ENCODE measurements at regions not wholly inside any gene's neighbourhood (a gene's known extent, or its start where the extent isn't known, plus 50 kb on each side); places are given as distances from the start of the nearest gene placed in this dataset.

DNA sequence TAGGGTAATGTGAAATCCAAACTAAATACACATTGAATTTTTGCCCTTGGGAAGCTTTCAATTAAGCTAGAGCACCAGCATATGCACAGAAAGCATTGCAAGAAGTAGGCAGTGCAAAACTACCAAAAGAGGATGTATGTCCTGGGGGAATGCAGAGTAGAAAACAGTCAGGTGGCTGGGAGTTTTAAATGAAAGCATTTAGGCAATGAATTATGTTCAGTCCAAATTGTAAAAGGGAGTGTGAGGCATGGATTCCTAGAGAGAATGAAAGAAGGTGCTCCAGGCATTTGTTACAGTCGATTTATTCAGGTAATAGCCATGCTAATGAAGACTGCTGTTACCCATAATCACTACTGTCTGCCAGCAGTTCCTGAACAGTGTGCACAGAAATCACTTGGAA, 604.1 kb upstream of the POU3F2 start:
- no peak overlapping the region for H3K4me3 ChIP-seq (ENCODE audit: low read depth, low read length)
- DNase-seq, result no peak
- H3K36me3 ChIP-seq, result no peaks in the 10 kb centered on the region
- H3K27me3 ChIP-seq, result no peaks in the 10 kb centered on the region
- H3K4me1 ChIP-seq, result no peaks in the 10 kb centered on the region
- TF ChIP-seq CTCF (IDR thresholded peaks at IDR 0.05; ENCODE audit: low read depth, low read length), result no peak
- no peaks in the 10 kb centered on the region for H3K9me3 ChIP-seq

DNA sequence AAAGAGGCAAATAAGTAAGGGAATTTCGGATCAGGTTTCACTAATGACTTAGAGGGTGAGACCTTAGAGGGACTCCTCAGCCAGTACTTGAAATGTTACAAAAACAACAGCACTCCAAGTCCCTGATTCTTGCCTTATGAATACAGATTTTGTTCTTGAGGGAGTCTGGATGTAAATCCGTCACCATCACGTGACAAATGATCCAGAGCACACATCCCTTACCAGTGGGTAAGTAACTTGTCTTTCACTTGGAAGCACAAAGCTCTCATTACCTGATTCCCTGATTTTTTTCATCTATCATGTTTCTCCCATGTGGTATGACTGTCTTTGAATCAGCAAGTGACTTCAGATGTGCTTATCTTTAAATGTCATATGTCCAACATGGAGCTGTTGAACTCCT, 595.3 kb upstream of the POU3F2 start:
- no peak for DNase-seq
- no peak for TF ChIP-seq CTCF (IDR thresholded peaks at IDR 0.05; ENCODE audit: low read depth, low read length)
- Histone ChIP-seq H3K9me3 (no peaks in the 10 kb centered on the region), H3K4me3 (ENCODE audit: low read depth, low read length) (no peak overlapping the region), H3K36me3 (no peaks in the 10 kb centered on the region), H3K4me1 (no peaks in the 10 kb centered on the region), H3K27me3 (no peaks in the 10 kb centered on the region)

- no peaks in the 10 kb centered on the region for H3K36me3 ChIP-seq
- TF ChIP-seq CTCF (IDR thresholded peaks at IDR 0.05; ENCODE audit: low read depth, low read length), result no peak
- H3K9me3 ChIP-seq, result no peaks in the 10 kb centered on the region
- no peak for DNase-seq
- no peaks in the 10 kb centered on the region for H3K4me1 ChIP-seq
- H3K4me3 ChIP-seq (ENCODE audit: low read depth, low read length), result no peak overlapping the region
- no peaks in the 10 kb centered on the region for H3K27me3 ChIP-seq
These were observed 592.7 kb upstream of the POU3F2 start for GRCh38 chr6:98241630-98242029.

GRCh38 chr6:98254624-98255023, 579.8 kb upstream of the POU3F2 start:
- Histone ChIP-seq H3K27me3 (no peaks in the 10 kb centered on the region), H3K36me3 (no peaks in the 10 kb centered on the region), H3K9me3 (no peaks in the 10 kb centered on the region), H3K4me1 (no peaks in the 10 kb centered on the region), H3K4me3 (ENCODE audit: low read depth, low read length) (no peak overlapping the region)
- no peak for DNase-seq
- TF ChIP-seq CTCF (IDR thresholded peaks at IDR 0.05; ENCODE audit: low read depth, low read length), result no peak

GRCh38 chr6:98260382-98260781, 574.0 kb upstream of the POU3F2 start:
- no peaks in the 10 kb centered on the region for H3K27me3 ChIP-seq
- H3K4me3 ChIP-seq (ENCODE audit: low read depth, low read length), result no peak overlapping the region
- TF ChIP-seq CTCF (IDR thresholded peaks at IDR 0.05; ENCODE audit: low read depth, low read length), result no peak
- no peak for DNase-seq
- H3K4me1 ChIP-seq, result no peaks in the 10 kb centered on the region
- no peaks in the 10 kb centered on the region for H3K9me3 ChIP-seq
- H3K36me3 ChIP-seq, result no peaks in the 10 kb centered on the region

DNA sequence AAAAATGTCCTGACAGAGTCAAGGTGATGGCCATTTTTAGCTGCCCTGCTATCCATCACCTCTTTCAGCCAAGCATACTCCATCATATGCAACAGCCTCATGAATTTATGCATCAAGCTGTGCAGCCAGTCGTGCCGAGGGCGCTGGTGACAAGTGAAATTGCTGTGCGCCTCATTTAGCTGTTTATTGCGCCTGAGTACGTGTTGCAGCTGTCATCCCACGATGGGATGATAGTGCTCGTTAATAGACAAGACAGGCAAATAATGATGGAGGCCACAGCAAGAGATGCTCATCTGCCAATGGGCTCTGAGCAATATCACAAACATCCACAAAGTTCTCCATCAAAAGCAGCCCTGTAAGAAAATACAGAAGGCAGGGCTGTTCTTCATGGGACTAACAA, 562.3 kb upstream of the POU3F2 start:
- no peaks in the 10 kb centered on the region for H3K27me3 ChIP-seq
- no peaks in the 10 kb centered on the region for H3K4me1 ChIP-seq
- H3K36me3 ChIP-seq, result no peaks in the 10 kb centered on the region
- DNase-seq, result no peak
- H3K4me3 ChIP-seq (ENCODE audit: low read depth, low read length), result no peak overlapping the region
- no peak for TF ChIP-seq CTCF (IDR thresholded peaks at IDR 0.05; ENCODE audit: low read depth, low read length)
- no peaks in the 10 kb centered on the region for H3K9me3 ChIP-seq
